ENCODE measurements at regions not wholly inside any gene's neighbourhood (a gene's known extent, or its start where the extent isn't known, plus 50 kb on each side); places are given as distances from the start of the nearest gene placed in this dataset.
"Not testable (repeated sequence)": the region's sequence is repeated elsewhere in the genome, so short reads cannot be mapped to it uniquely, and the experiment has no call there.

DNA sequence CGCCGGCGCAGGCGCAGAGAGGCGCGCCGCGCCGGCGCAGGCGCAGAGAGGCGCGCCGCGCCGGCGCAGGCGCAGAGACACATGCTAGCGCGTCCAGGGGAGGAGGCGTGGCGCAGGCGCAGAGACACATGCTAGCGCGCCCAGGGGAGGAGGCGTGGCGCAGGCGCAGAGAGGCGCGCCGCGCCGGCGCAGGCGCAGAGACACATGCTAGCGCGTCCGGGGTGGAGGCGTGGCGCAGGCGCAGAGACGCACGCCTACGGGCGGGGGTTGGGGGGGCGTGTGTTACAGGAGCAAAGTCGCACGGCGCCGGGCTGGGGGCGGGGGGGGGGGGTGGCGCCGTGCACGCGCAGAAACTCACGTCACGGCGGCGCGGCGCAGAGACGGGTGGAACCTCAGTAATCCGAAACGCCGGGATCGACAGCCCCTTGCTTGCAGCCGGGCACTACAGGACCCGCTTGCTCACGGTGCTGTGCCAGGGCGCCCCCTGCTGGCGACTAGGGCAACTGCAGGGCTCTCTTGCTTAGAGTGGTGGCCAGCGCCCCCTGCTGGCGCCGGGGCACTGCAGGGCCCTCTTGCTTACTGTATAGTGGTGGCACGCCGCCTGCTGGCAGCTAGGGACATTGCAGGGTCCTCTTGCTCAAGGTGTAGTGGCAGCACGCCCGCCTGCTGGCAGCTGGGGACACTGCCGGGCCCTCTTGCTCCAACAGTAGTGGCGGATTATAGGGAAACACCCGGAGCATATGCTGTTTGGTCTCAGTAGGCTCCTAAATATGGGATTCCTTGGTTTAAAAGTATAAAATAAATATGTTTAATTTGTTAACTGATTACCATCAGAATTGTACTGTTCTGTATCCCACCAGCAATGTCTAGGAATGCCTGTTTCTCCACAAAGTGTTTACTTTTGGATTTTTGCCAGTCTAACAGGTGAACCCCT lies 55.4 kb upstream of the IQSEC3 start:
- H2BK15ac ChIP-seq (ENCODE audit: low read depth, low read length); H2AK5ac ChIP-seq (ENCODE audit: insufficient read length, low read length); H3K9me3 ChIP-seq (ENCODE audit: control insufficient read depth, low read depth, low read length); H3K79me1 ChIP-seq (ENCODE audit: insufficient read depth, low read depth, low read length, poor library complexity, severe bottlenecking); H3K9ac ChIP-seq (ENCODE audit: extremely low read depth, insufficient read length, low read length); H3K4me2 ChIP-seq (ENCODE audit: insufficient read depth, insufficient read length, low read length); H4K20me1 ChIP-seq (ENCODE audit: control insufficient read depth, insufficient read depth, insufficient read length); H4K91ac ChIP-seq (ENCODE audit: insufficient read length, low read depth, low read length); H4K8ac ChIP-seq (replicated peaks; ENCODE audit: insufficient read length, low read depth, low read length); H3K4me1 ChIP-seq (ENCODE audit: insufficient read depth, low read length); H3K27ac Mint-ChIP-seq; H3K56ac ChIP-seq (ENCODE audit: insufficient read length, low read depth, low read length); H2AFZ ChIP-seq (ENCODE audit: low read length); H2BK12ac ChIP-seq (ENCODE audit: insufficient read length, low read depth, low read length); H3K4me3 Mint-ChIP-seq; H3K27ac ChIP-seq (ENCODE audit: insufficient read length, low read depth, low read length); H3K23ac ChIP-seq (ENCODE audit: insufficient read length, low read depth, low read length); H3K79me2 ChIP-seq (ENCODE audit: insufficient read depth, low read length); H3K4me1 Mint-ChIP-seq; H3T11ph ChIP-seq (ENCODE audit: low read length); H3K27me3 Mint-ChIP-seq (ENCODE audit: low read depth); H3K27me3 ChIP-seq (ENCODE audit: insufficient read depth, low read length); DNase-seq; H2BK5ac ChIP-seq (ENCODE audit: insufficient read length, low read length); H4K5ac ChIP-seq (ENCODE audit: insufficient read length, low read depth, low read length); H2BK120ac ChIP-seq (ENCODE audit: low read depth, low read length, poor library complexity, severe bottlenecking); H3K18ac ChIP-seq (ENCODE audit: insufficient read length, low read depth, low read length); H2BK20ac ChIP-seq (ENCODE audit: low read depth, low read length, poor library complexity, severe bottlenecking); H3K14ac ChIP-seq (ENCODE audit: insufficient read depth, low read length); H3K4ac ChIP-seq (ENCODE audit: low read depth, low read length); H3K23me2 ChIP-seq (ENCODE audit: insufficient read length, low read depth, low read length, poor library complexity, severe bottlenecking): not testable (repeated sequence)
- no CpG with 5 or more reads among the region's 81 CpGs for WGBS (ENCODE audit: extremely low coverage, insufficient read length, low lambda C conversion rate)
- peaks cover 14 to 15% of the 10 kb centered on the region in 2 experiments for H3K9me3 Mint-ChIP-seq
- H3K36me3 Mint-ChIP-seq (ENCODE audit: insufficient read depth in 1 of 3, low read depth in 3 of 3), result peaks cover 0 to 12% (median 5%) of the 10 kb centered on the region in 3 experiments; a peak in 4 of 7 replicates
- TF ChIP-seq, protein P1, sequence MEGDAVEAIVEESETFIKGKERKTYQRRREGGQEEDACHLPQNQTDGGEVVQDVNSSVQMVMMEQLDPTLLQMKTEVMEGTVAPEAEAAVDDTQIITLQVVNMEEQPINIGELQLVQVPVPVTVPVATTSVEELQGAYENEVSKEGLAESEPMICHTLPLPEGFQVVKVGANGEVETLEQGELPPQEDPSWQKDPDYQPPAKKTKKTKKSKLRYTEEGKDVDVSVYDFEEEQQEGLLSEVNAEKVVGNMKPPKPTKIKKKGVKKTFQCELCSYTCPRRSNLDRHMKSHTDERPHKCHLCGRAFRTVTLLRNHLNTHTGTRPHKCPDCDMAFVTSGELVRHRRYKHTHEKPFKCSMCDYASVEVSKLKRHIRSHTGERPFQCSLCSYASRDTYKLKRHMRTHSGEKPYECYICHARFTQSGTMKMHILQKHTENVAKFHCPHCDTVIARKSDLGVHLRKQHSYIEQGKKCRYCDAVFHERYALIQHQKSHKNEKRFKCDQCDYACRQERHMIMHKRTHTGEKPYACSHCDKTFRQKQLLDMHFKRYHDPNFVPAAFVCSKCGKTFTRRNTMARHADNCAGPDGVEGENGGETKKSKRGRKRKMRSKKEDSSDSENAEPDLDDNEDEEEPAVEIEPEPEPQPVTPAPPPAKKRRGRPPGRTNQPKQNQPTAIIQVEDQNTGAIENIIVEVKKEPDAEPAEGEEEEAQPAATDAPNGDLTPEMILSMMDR (conservative IDR thresholded peaks at IDR 0.05), result peak; percentile 55

DNA sequence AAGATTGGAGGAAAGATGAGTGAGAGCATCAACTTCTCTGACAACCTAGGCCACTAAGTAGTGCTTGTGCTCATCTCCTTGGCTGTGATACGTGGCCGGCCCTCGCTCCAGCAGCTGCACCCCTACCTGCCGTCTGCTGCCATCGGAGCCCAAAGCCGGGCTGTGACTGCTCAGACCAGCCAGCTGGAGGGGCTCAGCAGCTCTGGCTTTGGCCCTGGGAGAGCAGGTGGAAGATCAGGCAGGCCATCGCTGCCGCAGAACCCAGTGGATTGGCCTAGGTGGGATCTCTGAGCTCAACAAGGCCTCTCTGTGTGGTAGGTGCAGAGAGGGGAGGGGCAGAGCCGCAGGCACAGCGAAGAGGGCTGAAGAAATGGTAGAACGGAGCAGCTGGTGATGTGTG lies 54.3 kb upstream of the IQSEC3 start:
- not testable (repeated sequence) for H2BK120ac ChIP-seq (ENCODE audit: low read depth, low read length, poor library complexity, severe bottlenecking); DNase-seq; H2AFZ ChIP-seq (ENCODE audit: low read length); H3K4me1 Mint-ChIP-seq; H2BK5ac ChIP-seq (ENCODE audit: insufficient read length, low read length); H2BK20ac ChIP-seq (ENCODE audit: low read depth, low read length, poor library complexity, severe bottlenecking); H3K4me2 ChIP-seq (ENCODE audit: insufficient read depth, insufficient read length, low read length); H4K5ac ChIP-seq (ENCODE audit: insufficient read length, low read depth, low read length); H3K56ac ChIP-seq (ENCODE audit: insufficient read length, low read depth, low read length); H3K9me3 ChIP-seq (ENCODE audit: control insufficient read depth, low read depth, low read length); H3K27ac Mint-ChIP-seq; H3K9ac ChIP-seq (ENCODE audit: extremely low read depth, insufficient read length, low read length); H2BK15ac ChIP-seq (ENCODE audit: low read depth, low read length); H3K4me3 Mint-ChIP-seq; H3K27me3 Mint-ChIP-seq (ENCODE audit: low read depth); H3K79me1 ChIP-seq (ENCODE audit: insufficient read depth, low read depth, low read length, poor library complexity, severe bottlenecking); H3K23me2 ChIP-seq (ENCODE audit: insufficient read length, low read depth, low read length, poor library complexity, severe bottlenecking); H4K8ac ChIP-seq (replicated peaks; ENCODE audit: insufficient read length, low read depth, low read length); H3K27ac ChIP-seq (ENCODE audit: insufficient read length, low read depth, low read length); H3T11ph ChIP-seq (ENCODE audit: low read length); H3K23ac ChIP-seq (ENCODE audit: insufficient read length, low read depth, low read length); H2BK12ac ChIP-seq (ENCODE audit: insufficient read length, low read depth, low read length); H4K20me1 ChIP-seq (ENCODE audit: control insufficient read depth, insufficient read depth, insufficient read length); H3K79me2 ChIP-seq (ENCODE audit: insufficient read depth, low read length); H3K18ac ChIP-seq (ENCODE audit: insufficient read length, low read depth, low read length); H3K4me1 ChIP-seq (ENCODE audit: insufficient read depth, low read length); H3K4ac ChIP-seq (ENCODE audit: low read depth, low read length); H2AK5ac ChIP-seq (ENCODE audit: insufficient read length, low read length); H3K27me3 ChIP-seq (ENCODE audit: insufficient read depth, low read length); H4K91ac ChIP-seq (ENCODE audit: insufficient read length, low read depth, low read length); H3K14ac ChIP-seq (ENCODE audit: insufficient read depth, low read length)
- Mint-ChIP-seq H3K36me3 (ENCODE audit: insufficient read depth in 1 of 3, low read depth in 3 of 3) (peaks cover 0 to 12% (median 5%) of the 10 kb centered on the region in 3 experiments; a peak in 4 of 7 replicates), H3K9me3 (peaks cover 14 to 15% of the 10 kb centered on the region in 2 experiments)
- WGBS (ENCODE audit: extremely low coverage, insufficient read length, low lambda C conversion rate), result no CpG with 5 or more reads among the region's 11 CpGs

All from H9 (cell line).